ENCODE measurements at regions not wholly inside any gene's neighbourhood (a gene's known extent, or its start where the extent isn't known, plus 50 kb on each side); places are given as distances from the start of the nearest gene placed in this dataset.

DNA sequence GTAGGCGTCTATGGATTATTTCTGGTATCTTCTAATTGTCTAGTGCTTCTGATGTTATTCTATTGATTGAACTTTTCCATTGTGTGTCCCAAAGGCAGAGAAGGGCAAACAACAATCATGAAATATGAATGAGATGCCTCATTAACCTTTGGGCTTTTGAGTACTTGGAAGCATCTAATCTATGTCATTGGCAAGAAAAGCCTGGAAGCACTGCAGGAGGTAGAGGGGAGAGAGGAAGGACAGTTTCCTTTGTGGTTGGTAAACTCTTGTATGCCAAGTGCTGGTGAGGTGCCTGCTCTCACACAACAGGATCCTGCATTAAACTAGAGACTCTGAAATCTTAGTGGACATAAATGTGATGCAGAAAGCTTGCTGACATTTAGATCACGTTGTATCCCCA lies 155.2 kb upstream of the TPK1 start:
- no peak for DNase-seq (ENCODE audit: low spot score in 2 of 2)
- H3K4me3 ChIP-seq (ENCODE audit: low read depth, poor library complexity, severe bottlenecking): no peak overlapping the region
- TF ChIP-seq, protein P1, sequence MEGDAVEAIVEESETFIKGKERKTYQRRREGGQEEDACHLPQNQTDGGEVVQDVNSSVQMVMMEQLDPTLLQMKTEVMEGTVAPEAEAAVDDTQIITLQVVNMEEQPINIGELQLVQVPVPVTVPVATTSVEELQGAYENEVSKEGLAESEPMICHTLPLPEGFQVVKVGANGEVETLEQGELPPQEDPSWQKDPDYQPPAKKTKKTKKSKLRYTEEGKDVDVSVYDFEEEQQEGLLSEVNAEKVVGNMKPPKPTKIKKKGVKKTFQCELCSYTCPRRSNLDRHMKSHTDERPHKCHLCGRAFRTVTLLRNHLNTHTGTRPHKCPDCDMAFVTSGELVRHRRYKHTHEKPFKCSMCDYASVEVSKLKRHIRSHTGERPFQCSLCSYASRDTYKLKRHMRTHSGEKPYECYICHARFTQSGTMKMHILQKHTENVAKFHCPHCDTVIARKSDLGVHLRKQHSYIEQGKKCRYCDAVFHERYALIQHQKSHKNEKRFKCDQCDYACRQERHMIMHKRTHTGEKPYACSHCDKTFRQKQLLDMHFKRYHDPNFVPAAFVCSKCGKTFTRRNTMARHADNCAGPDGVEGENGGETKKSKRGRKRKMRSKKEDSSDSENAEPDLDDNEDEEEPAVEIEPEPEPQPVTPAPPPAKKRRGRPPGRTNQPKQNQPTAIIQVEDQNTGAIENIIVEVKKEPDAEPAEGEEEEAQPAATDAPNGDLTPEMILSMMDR (IDR thresholded peaks at IDR 0.05): no peak
- no peak for TF ChIP-seq POLR2A (IDR thresholded peaks at IDR 0.05)
- WGBS, 2 donors: 32 to 84% methylated on average over 2 of the region's 2 CpGs
- intact Hi-C loops (cut with DNase I; ENCODE audit: low total_unique reads): no loop called here

DNA sequence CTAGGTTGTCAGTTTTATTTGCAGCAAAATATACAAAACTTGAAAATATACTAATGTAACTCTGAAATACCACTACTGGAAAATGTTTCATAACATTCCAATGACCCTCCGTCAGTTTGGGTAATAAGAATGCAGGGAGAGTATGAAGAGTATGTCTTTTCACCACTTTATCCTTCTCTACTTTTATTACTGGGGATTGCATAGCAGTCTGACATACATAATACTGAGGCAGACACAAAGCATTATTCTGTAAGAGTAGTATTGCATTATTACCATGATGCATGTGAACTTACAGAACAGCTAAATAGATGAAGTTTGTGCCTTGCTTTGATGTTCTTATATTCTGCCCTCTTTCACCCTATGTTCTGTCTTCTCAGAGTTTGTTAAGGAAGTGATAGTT lies 151.8 kb upstream of the TPK1 start:
- intact Hi-C loops (cut with DNase I; ENCODE audit: low total_unique reads): no loop called here
- 69 to 78% methylated on average over 1 of the region's 1 CpG for WGBS, 2 donors
- DNase-seq (ENCODE audit: low spot score in 2 of 2): no peak
- TF ChIP-seq, protein P1 (IDR thresholded peaks at IDR 0.05): no peak
- no peak for TF ChIP-seq POLR2A (IDR thresholded peaks at IDR 0.05)
- no peak overlapping the region for H3K4me3 ChIP-seq (ENCODE audit: low read depth, poor library complexity, severe bottlenecking)

DNA sequence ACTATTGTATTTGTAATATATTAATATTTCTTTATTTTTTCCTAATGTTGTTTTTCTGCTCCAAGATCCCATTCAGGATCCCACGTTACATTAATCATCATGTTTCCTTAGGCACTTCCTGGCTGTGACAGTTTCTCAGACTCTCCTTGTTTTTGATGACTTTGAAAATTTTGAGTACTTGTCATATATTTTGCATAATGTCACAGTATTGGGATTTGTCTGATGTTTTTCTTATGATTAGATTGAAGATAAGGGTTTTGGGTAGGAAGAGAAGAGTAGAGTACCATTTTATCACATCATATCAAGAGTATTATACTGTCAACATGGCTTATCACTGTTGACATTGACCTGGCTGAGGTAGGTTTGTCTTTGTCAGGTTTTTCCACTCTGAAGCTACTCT lies 146.3 kb upstream of the TPK1 start:
- DNase-seq (ENCODE audit: low spot score in 2 of 2): no peak
- H3K4me3 ChIP-seq (ENCODE audit: low read depth, poor library complexity, severe bottlenecking): no peak overlapping the region
- WGBS, 2 donors: 11 to 28% methylated on average over 1 of the region's 1 CpG
- intact Hi-C loops (cut with DNase I; ENCODE audit: low total_unique reads): no loop called here
- TF ChIP-seq POLR2A (IDR thresholded peaks at IDR 0.05): no peak
- TF ChIP-seq, protein P1 (IDR thresholded peaks at IDR 0.05): no peak

DNA sequence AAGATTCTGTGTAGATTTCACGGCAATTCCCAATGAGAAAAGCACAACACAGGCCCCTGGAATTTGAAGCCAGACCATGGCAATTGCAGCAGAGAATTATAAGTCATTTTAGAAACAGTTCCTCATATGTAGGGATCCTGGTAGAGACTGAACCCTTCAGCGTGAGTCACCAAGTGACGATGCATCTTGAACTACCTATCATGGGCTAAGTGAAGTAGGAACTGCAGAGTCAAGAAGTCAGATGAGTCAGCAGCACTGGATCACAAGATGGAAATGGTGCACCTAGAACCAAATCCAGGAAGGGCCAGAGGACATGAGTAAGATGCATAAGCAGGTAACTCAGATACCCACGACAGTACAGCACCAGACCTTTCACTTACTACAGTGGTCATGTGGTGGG lies 140.0 kb upstream of the TPK1 start:
- intact Hi-C loops (cut with DNase I; ENCODE audit: low total_unique reads): no loop called here
- H3K4me3 ChIP-seq (ENCODE audit: low read depth, poor library complexity, severe bottlenecking): no peak overlapping the region
- no peak for TF ChIP-seq POLR2A (IDR thresholded peaks at IDR 0.05)
- TF ChIP-seq, protein P1 (IDR thresholded peaks at IDR 0.05): no peak
- WGBS, 2 donors: 68 to 69% methylated on average over 4 of the region's 4 CpGs
- DNase-seq (ENCODE audit: low spot score in 2 of 2): no peak

DNA sequence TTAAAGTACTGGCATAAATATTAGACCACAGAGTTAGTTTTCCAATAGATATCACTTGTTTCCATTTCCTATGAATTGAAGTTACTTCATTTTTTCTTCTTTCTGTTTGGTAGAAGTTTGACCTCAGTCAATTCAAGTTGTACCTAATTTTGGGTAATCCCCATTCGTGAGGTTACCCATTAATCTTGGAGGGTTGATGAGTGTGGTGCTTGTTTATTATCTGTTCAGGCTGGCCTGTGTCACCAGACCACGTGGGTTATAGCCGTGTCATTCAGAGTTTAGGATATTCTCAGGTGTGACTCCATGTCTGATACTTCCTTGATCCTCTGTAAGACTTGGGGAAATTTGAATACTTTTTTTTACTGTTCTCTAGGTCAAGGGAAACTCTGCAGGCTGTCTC lies 133.9 kb upstream of the TPK1 start:
- H3K4me3 ChIP-seq (ENCODE audit: low read depth, poor library complexity, severe bottlenecking): no peak overlapping the region
- intact Hi-C loops (cut with DNase I; ENCODE audit: low total_unique reads): no loop called here
- WGBS, 2 donors: 49 to 64% methylated on average over 3 of the region's 3 CpGs
- TF ChIP-seq, protein P1 (IDR thresholded peaks at IDR 0.05): no peak
- no peak for TF ChIP-seq POLR2A (IDR thresholded peaks at IDR 0.05)
- DNase-seq (ENCODE audit: low spot score in 2 of 2): no peak

DNA sequence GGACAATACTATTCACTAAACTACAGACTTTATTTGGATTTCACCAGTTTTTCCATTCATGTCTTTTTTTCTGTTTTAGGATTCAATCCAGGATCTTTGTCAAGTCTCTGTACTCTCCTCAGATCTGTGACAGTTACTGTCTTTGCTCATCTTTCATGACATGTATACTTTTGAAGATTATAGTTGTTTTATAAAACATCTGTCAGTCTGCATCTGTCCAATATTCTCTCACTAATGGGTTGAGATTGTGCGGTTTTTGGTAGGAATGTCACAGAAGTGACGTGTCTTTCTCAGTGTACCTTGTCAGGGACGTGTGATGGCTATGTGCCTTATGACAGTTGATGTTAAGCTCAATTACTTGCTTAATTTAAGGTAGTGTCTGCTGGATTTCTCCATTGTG lies 124.9 kb upstream of the TPK1 start:
- 74 to 81% methylated on average over 3 of the region's 3 CpGs for WGBS, 2 donors
- intact Hi-C loops (cut with DNase I; ENCODE audit: low total_unique reads): loop anchor here (5.0 kb wide), 1 partner anchor 1807 kb away; no protein-coding TSS in a partner anchor
- no peak for DNase-seq (ENCODE audit: low spot score in 2 of 2)
- TF ChIP-seq, protein P1 (IDR thresholded peaks at IDR 0.05): no peak
- TF ChIP-seq POLR2A (IDR thresholded peaks at IDR 0.05): no peak
- H3K4me3 ChIP-seq (ENCODE audit: low read depth, poor library complexity, severe bottlenecking): no peak overlapping the region
